ENCODE measurements at regions not wholly inside any gene's neighbourhood (a gene's known extent, or its start where the extent isn't known, plus 50 kb on each side); places are given as distances from the start of the nearest gene placed in this dataset.

- ATAC-seq (ENCODE audit: poor library complexity) (no peak), DNase-seq (no peak)
- intact Hi-C loops (cut with DNase I) = no loop called here
These were observed 268.2 kb downstream of the BRINP1 start for GRCh38 chr9:119101048-119101447.

- ATAC-seq (ENCODE audit: poor library complexity) (no peak), DNase-seq (no peak)
- intact Hi-C loops (cut with DNase I) = no loop called here
These were observed 254.6 kb downstream of the BRINP1 start for GRCh38 chr9:119114681-119115080.
